ENCODE measurements at regions not wholly inside any gene's neighbourhood (a gene's known extent, or its start where the extent isn't known, plus 50 kb on each side); places are given as distances from the start of the nearest gene placed in this dataset.

GRCh38 chr7:45408409-45408737 lies 165.8 kb upstream of the ADCY1 start:
- TF ChIP-seq CTCF (IDR thresholded peaks at IDR 0.05; ENCODE audit: low read depth, low read length): no peak
- no peak overlapping the region for H3K4me3 ChIP-seq (replicated peaks in 1 of 2; ENCODE audit: low read depth in 2 of 2, low read length in 2 of 2)
- no peak for DNase-seq (ENCODE audit: low read depth in 2 of 2)

GRCh38 chr7:45410893-45411292 lies 163.3 kb upstream of the ADCY1 start:
- no peak overlapping the region for H3K4me3 ChIP-seq (replicated peaks in 1 of 2; ENCODE audit: low read depth in 2 of 2, low read length in 2 of 2)
- DNase-seq (ENCODE audit: low read depth in 2 of 2): no peak
- TF ChIP-seq CTCF (IDR thresholded peaks at IDR 0.05; ENCODE audit: low read depth, low read length): no peak

GRCh38 chr7:45413419-45413818 lies 160.7 kb upstream of the ADCY1 start:
- TF ChIP-seq CTCF (IDR thresholded peaks at IDR 0.05; ENCODE audit: low read depth, low read length): no peak
- DNase-seq (ENCODE audit: low read depth in 2 of 2): no peak
- H3K4me3 ChIP-seq (replicated peaks in 1 of 2; ENCODE audit: low read depth in 2 of 2, low read length in 2 of 2): no peak overlapping the region

GRCh38 chr7:45414226-45414625 lies 159.9 kb upstream of the ADCY1 start:
- no peak for TF ChIP-seq CTCF (IDR thresholded peaks at IDR 0.05; ENCODE audit: low read depth, low read length)
- no peak overlapping the region for H3K4me3 ChIP-seq (replicated peaks in 1 of 2; ENCODE audit: low read depth in 2 of 2, low read length in 2 of 2)
- no peak for DNase-seq (ENCODE audit: low read depth in 2 of 2)

- DNase-seq (ENCODE audit: low read depth in 2 of 2): no peak
- TF ChIP-seq CTCF (IDR thresholded peaks at IDR 0.05; ENCODE audit: low read depth, low read length): no peak
- H3K4me3 ChIP-seq (replicated peaks in 1 of 2; ENCODE audit: low read depth in 2 of 2, low read length in 2 of 2): no peak overlapping the region
Observed at GRCh38 chr7:45415265-45415664, 158.9 kb upstream of the ADCY1 start.

- H3K4me3 ChIP-seq (replicated peaks in 1 of 2; ENCODE audit: low read depth in 2 of 2, low read length in 2 of 2): no peak overlapping the region
- TF ChIP-seq CTCF (IDR thresholded peaks at IDR 0.05; ENCODE audit: low read depth, low read length): no peak
- DNase-seq (ENCODE audit: low read depth in 2 of 2): no peak
Observed at GRCh38 chr7:45416846-45417245, 157.3 kb upstream of the ADCY1 start.

- no peak overlapping the region for H3K4me3 ChIP-seq (replicated peaks in 1 of 2; ENCODE audit: low read depth in 2 of 2, low read length in 2 of 2)
- no peak for TF ChIP-seq CTCF (IDR thresholded peaks at IDR 0.05; ENCODE audit: low read depth, low read length)
- no peak for DNase-seq (ENCODE audit: low read depth in 2 of 2)
Observed at GRCh38 chr7:45417268-45417667, 156.9 kb upstream of the ADCY1 start.
